GM23248 (cell line): ENCODE measurements at regions not wholly inside any gene's neighbourhood (a gene's known extent, or its start where the extent isn't known, plus 50 kb on each side); places are given as distances from the start of the nearest gene placed in this dataset.

Experiments
- EZH2 ChIP-seq: fragments of 200-600 bp; sonication (generic); IDR thresholded peaks from 2 replicates; pipeline ENCODE4 v1.6.1; 2018; ENCODE audit warnings: antibody characterized with exemption, mild to moderate bottlenecking; ENCODE audit not compliant: insufficient read depth, poor library complexity, severe bottlenecking
- EZH2phosphoT487 ChIP-seq: fragments of 200-600 bp; sonication (generic); IDR thresholded peaks from 2 replicates; pipeline ENCODE4 v1.6.1; 2018; ENCODE audit warnings: antibody characterized with exemption, moderate library complexity, mild to moderate bottlenecking, low read depth; ENCODE audit not compliant: insufficient read depth

DNA sequence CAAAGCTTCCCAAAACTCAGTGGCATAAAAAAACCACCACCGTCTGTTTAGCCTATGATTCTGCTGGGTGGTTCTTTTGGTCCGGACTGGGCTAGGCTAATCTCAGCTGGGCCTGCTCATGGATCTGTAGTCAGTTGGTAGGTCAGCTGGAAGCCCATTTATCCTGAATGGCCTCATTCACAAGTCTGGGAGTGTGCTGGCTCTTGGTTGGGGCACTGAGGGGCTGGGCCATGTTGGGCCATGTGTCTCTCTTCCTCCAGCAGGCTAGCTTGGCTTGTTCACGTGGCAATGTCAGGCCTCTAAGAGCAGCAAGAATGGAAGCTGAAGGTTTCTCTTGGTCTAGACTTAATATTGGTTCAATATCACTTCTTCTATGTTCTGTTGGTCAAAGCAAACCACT lies 95.7 kb upstream of the HS6ST1 start:
- TF ChIP-seq EZH2phosphoT487 (no peak), EZH2 (no peak)
